ENCODE measurements at regions not wholly inside any gene's neighbourhood (a gene's known extent, or its start where the extent isn't known, plus 50 kb on each side); places are given as distances from the start of the nearest gene placed in this dataset.

GRCh38 chr6:119838043-119838442, 488.5 kb upstream of the MAN1A1 start:
- TF ChIP-seq CTCF (conservative IDR thresholded peaks at IDR 0.05; ENCODE audit: low read length) (no peak), EZH2phosphoT487 (IDR thresholded peaks at IDR 0.05; ENCODE audit: borderline replicate concordance, low read depth, low read length) (no peak)
